GM21528 (cell line): ENCODE measurements at regions not wholly inside any gene's neighbourhood (a gene's known extent, or its start where the extent isn't known, plus 50 kb on each side); places are given as distances from the start of the nearest gene placed in this dataset.

ENCODE experiments used
- ATAC-seq: cut with Tn5 transposase; IDR thresholded peaks from one replicate; pipeline ENCODE4 v1.9.1; 2021; ENCODE audit warnings: mild to moderate bottlenecking, moderate library complexity; ENCODE audit not compliant: unreplicated experiment, low FRiP score

GRCh38 chr2:212646698-212647366 is 108.2 kb upstream of the ERBB4 start:
- no peak for ATAC-seq

- no peak for ATAC-seq
These were observed 105.7 kb upstream of the ERBB4 start for GRCh38 chr2:212644195-212644837.

- no peak for ATAC-seq
These were observed 101.8 kb upstream of the ERBB4 start for GRCh38 chr2:212640428-212640827.

- ATAC-seq: no peak
These were observed 100.1 kb upstream of the ERBB4 start for GRCh38 chr2:212638694-212639093.

GRCh38 chr2:212628586-212628985 is 90.0 kb upstream of the ERBB4 start:
- ATAC-seq: no peak

- no peak for ATAC-seq
These were observed 87.8 kb upstream of the ERBB4 start for GRCh38 chr2:212626371-212626918.

- ATAC-seq: no peak
These were observed 81.4 kb upstream of the ERBB4 start for GRCh38 chr2:212619954-212620353.

- no peak for ATAC-seq
These were observed 80.0 kb upstream of the ERBB4 start for GRCh38 chr2:212618636-212619035.

- no peak for ATAC-seq
These were observed 72.3 kb upstream of the ERBB4 start for GRCh38 chr2:212610872-212611425.

- ATAC-seq: no peak
These were observed 70.9 kb upstream of the ERBB4 start for GRCh38 chr2:212609479-212609878.

- ATAC-seq: no peak
These were observed 68.5 kb upstream of the ERBB4 start for GRCh38 chr2:212607080-212607479.

GRCh38 chr2:212606232-212606631 is 67.6 kb upstream of the ERBB4 start:
- no peak for ATAC-seq

GRCh38 chr2:212596688-212597087 is 58.1 kb upstream of the ERBB4 start:
- ATAC-seq: no peak

- ATAC-seq: no peak
These were observed 57.7 kb upstream of the ERBB4 start for GRCh38 chr2:212596276-212596675.

GRCh38 chr2:212595036-212595654 is 56.5 kb upstream of the ERBB4 start:
- ATAC-seq: no peak

GRCh38 chr2:212592695-212593094 is 54.1 kb upstream of the ERBB4 start:
- no peak for ATAC-seq
